Astrocyte (in vitro differentiated cells and primary cell): ENCODE measurements at regions not wholly inside any gene's neighbourhood (a gene's known extent, or its start where the extent isn't known, plus 50 kb on each side); places are given as distances from the start of the nearest gene placed in this dataset.

ENCODE experiments used
- DNase-seq: peaks from one replicate; pipeline ENCODE4 v3.0.0-alpha.2; 2010; ENCODE audit warnings: low read depth
- FAIRE-seq: peaks from 2 replicates; lab custom pipeline; 2011; peaks lifted over from hg19 to GRCh38; lab: Jason Lieb, UNC
- H2AFZ ChIP-seq: 2 replicates; pipeline ENCODE4 v1.6.0; 2012; ENCODE audit warnings: low read depth, low read length, inconsistent platforms
- H3K27ac ChIP-seq: 2 replicates; pipeline ENCODE4 v1.5.1; 2011; ENCODE audit warnings: low read depth, low read length, inconsistent platforms
- H3K27me3 ChIP-seq: 2 replicates; pipeline ENCODE4 v1.6.0; 2011; ENCODE audit warnings: low read length, inconsistent platforms; ENCODE audit not compliant: insufficient read depth
- H3K36me3 ChIP-seq: 2 replicates; pipeline ENCODE4 v1.5.1; 2011; ENCODE audit warnings: low read length, inconsistent platforms; ENCODE audit not compliant: insufficient read depth
- H3K4me1 ChIP-seq: 2 replicates; pipeline ENCODE4 v1.5.1; 2011; ENCODE audit warnings: low read length, inconsistent platforms; ENCODE audit not compliant: insufficient read depth
- H3K4me2 ChIP-seq: 2 replicates; pipeline ENCODE4 v1.6.0; 2012; ENCODE audit warnings: low read length, inconsistent platforms
- H3K4me3 ChIP-seq: 2 replicates; pipeline ENCODE4 v1.5.1; 2011; ENCODE audit warnings: low read depth, mild to moderate bottlenecking, low read length, inconsistent platforms; ENCODE audit not compliant: insufficient read depth
- H3K79me2 ChIP-seq: 2 replicates; pipeline ENCODE4 v1.6.0; 2012; ENCODE audit warnings: mild to moderate bottlenecking, low read length, inconsistent platforms; ENCODE audit not compliant: insufficient read depth
- H3K9ac ChIP-seq: 2 replicates; pipeline ENCODE4 v1.6.0; 2012; ENCODE audit warnings: mild to moderate bottlenecking, low read length, inconsistent platforms
- H3K9me3 ChIP-seq: 2 replicates; pipeline ENCODE4 v1.5.1; 2012; ENCODE audit warnings: low read depth, mild to moderate bottlenecking, low read length, inconsistent platforms; ENCODE audit not compliant: insufficient read depth
- H4K20me1 ChIP-seq: 2 replicates; pipeline ENCODE4 v1.6.0; 2012; ENCODE audit warnings: low read length, inconsistent platforms; ENCODE audit not compliant: insufficient read depth
- H3K27ac Mint-ChIP-seq: one replicate; pipeline ENCODE4 v1.8.0; 2021; ENCODE audit warnings: mild to moderate bottlenecking, mixed read lengths; ENCODE audit not compliant: unreplicated experiment
- H3K27me3 Mint-ChIP-seq: one replicate; pipeline ENCODE4 v1.8.0; 2021; ENCODE audit warnings: low read depth, mixed read lengths; ENCODE audit not compliant: unreplicated experiment
- H3K36me3 Mint-ChIP-seq: one replicate; pipeline ENCODE4 v1.8.0; 2021; ENCODE audit warnings: low read depth, mixed read lengths; ENCODE audit not compliant: unreplicated experiment
- H3K4me1 Mint-ChIP-seq: one replicate; pipeline ENCODE4 v1.8.0; 2021; ENCODE audit warnings: low read depth, mixed read lengths; ENCODE audit not compliant: unreplicated experiment
- H3K4me3 Mint-ChIP-seq: one replicate; pipeline ENCODE4 v1.8.0; 2021; ENCODE audit warnings: mild to moderate bottlenecking, moderate library complexity, mixed read lengths; ENCODE audit not compliant: unreplicated experiment
- H3K9me3 Mint-ChIP-seq: one replicate; pipeline ENCODE4 v1.8.0; 2021; ENCODE audit warnings: mild to moderate bottlenecking, mixed read lengths; ENCODE audit not compliant: unreplicated experiment
- CTCF ChIP-seq: IDR thresholded peaks from 2 replicates; pipeline ENCODE4 v1.5.1; 2011; ENCODE audit warnings: low read depth, mild to moderate bottlenecking, inconsistent platforms, low read length, moderate library complexity; ENCODE audit not compliant: insufficient read depth
- EZH2 ChIP-seq: IDR thresholded peaks from 2 replicates; pipeline ENCODE4 v1.6.1; 2012; ENCODE audit warnings: mild to moderate bottlenecking, low read length, inconsistent platforms; ENCODE audit not compliant: insufficient read depth

- FAIRE-seq: no peak
- H3K79me2 ChIP-seq: no peaks in the 10 kb centered on the region
- H3K9me3 ChIP-seq: no peaks in the 10 kb centered on the region
- no peak for DNase-seq
- Mint-ChIP-seq H3K9me3 (peaks cover 2% of the 10 kb centered on the region), H3K36me3 (no peaks in the 10 kb centered on the region), H3K4me1 (no peaks in the 10 kb centered on the region), H3K27me3 (no peaks in the 10 kb centered on the region), H3K4me3 (no peak overlapping the region), H3K27ac (no peak overlapping the region)
- H3K4me2 ChIP-seq: no peak overlapping the region
- no peaks in the 10 kb centered on the region for H3K4me1 ChIP-seq
- H3K27ac ChIP-seq: no peak overlapping the region
- H3K36me3 ChIP-seq: no peaks in the 10 kb centered on the region
- no peak overlapping the region for H3K4me3 ChIP-seq
- H2AFZ ChIP-seq: no peak overlapping the region
- H3K9ac ChIP-seq: no peak overlapping the region
- no peaks in the 10 kb centered on the region for H4K20me1 ChIP-seq
- no peak for TF ChIP-seq EZH2
- no peak for TF ChIP-seq CTCF
- H3K27me3 ChIP-seq: peaks cover 3% of the 10 kb centered on the region
Observed at GRCh38 chr5:56384186-56384585, 151.1 kb upstream of the ANKRD55 start.

- Histone ChIP-seq H4K20me1 (no peaks in the 10 kb centered on the region), H3K27me3 (peaks cover 3% of the 10 kb centered on the region), H2AFZ (no peak overlapping the region), H3K36me3 (no peaks in the 10 kb centered on the region), H3K4me2 (no peak overlapping the region), H3K9ac (no peak overlapping the region), H3K4me3 (no peak overlapping the region), H3K4me1 (no peaks in the 10 kb centered on the region), H3K79me2 (no peaks in the 10 kb centered on the region), H3K9me3 (no peaks in the 10 kb centered on the region), H3K27ac (no peak overlapping the region)
- no peaks in the 10 kb centered on the region for H3K36me3 Mint-ChIP-seq
- DNase-seq (no peak), FAIRE-seq (no peak)
- peaks cover 2% of the 10 kb centered on the region for H3K9me3 Mint-ChIP-seq
- TF ChIP-seq CTCF (no peak), EZH2 (no peak)
- no peak overlapping the region for H3K4me3 Mint-ChIP-seq
- H3K27me3 Mint-ChIP-seq: no peaks in the 10 kb centered on the region
- no peak overlapping the region for H3K27ac Mint-ChIP-seq
- no peaks in the 10 kb centered on the region for H3K4me1 Mint-ChIP-seq
Observed at GRCh38 chr5:56383761-56384160, 150.6 kb upstream of the ANKRD55 start.

DNA sequence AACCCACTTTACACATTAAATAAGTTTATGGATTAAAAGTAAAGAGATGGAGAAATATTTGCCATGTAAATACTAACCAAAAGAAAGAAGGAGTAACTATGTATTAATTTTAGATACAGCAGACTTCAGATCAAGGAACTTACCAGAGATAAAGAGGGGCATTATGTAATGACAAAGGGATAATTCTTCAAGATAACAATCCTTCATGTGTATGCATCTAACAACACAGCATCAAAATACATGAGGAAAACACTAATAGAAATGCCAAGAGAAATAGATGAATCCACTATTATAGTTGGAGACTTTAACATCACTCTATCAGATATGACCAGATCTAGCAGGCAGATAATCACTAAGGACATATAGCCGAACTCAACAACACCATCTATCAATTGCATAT is 149.8 kb upstream of the ANKRD55 start:
- H2AFZ ChIP-seq: no peak overlapping the region
- H3K4me1 ChIP-seq: no peaks in the 10 kb centered on the region
- H4K20me1 ChIP-seq: no peaks in the 10 kb centered on the region
- peaks cover 3% of the 10 kb centered on the region for H3K27me3 ChIP-seq
- H3K9ac ChIP-seq: no peak overlapping the region
- TF ChIP-seq EZH2 (no peak), CTCF (no peak)
- H3K9me3 Mint-ChIP-seq: peaks cover 2% of the 10 kb centered on the region
- H3K4me1 Mint-ChIP-seq: no peaks in the 10 kb centered on the region
- no peak overlapping the region for H3K4me3 Mint-ChIP-seq
- no peak overlapping the region for H3K27ac Mint-ChIP-seq
- no peaks in the 10 kb centered on the region for H3K36me3 Mint-ChIP-seq
- no peak overlapping the region for H3K4me3 ChIP-seq
- H3K27me3 Mint-ChIP-seq: no peaks in the 10 kb centered on the region
- no peak overlapping the region for H3K27ac ChIP-seq
- FAIRE-seq (no peak), DNase-seq (no peak)
- H3K9me3 ChIP-seq: no peaks in the 10 kb centered on the region
- H3K79me2 ChIP-seq: no peaks in the 10 kb centered on the region
- H3K4me2 ChIP-seq: no peak overlapping the region
- H3K36me3 ChIP-seq: no peaks in the 10 kb centered on the region
